Ishikawa (cell line): ENCODE measurements at regions not wholly inside any gene's neighbourhood (a gene's known extent, or its start where the extent isn't known, plus 50 kb on each side); places are given as distances from the start of the nearest gene placed in this dataset.

Source experiments
- MAX ChIP-seq: IDR thresholded peaks from 2 replicates; pipeline ENCODE4 v1.6.1; 2012
- ZBTB7A ChIP-seq: IDR thresholded peaks from 2 replicates; pipeline ENCODE4 v1.6.1; 2012; ENCODE audit warnings: low read depth

GRCh38 chr2:15749460-15750432 is 158.1 kb downstream of the DDX1 start:
- no peak for TF ChIP-seq MAX
- TF ChIP-seq ZBTB7A: no peak
